Right ventricle myocardium inferior (tissue), 1 donor: ENCODE measurements at regions not wholly inside any gene's neighbourhood (a gene's known extent, or its start where the extent isn't known, plus 50 kb on each side); places are given as distances from the start of the nearest gene placed in this dataset.
"Not testable (repeated sequence)": the region's sequence is repeated elsewhere in the genome, so short reads cannot be mapped to it uniquely, and the experiment has no call there.

Experiments used
- ATAC-seq: fragments of 200-7000 bp; cut with Tn5 transposase; one replicate; pipeline ENCODE4 v1.9.1; 2020; ENCODE audit warnings: mild to moderate bottlenecking, moderate library complexity
- DNase-seq: peaks from one replicate; pipeline ENCODE4 v3.0.0; 2021; ENCODE audit errors: missing footprints
- intact Hi-C: fragments of 100-400 bp; cut with DNase I; formaldehyde crosslinking; loops from one replicate; pipeline ENCODE4 v1.11.0; 2022
- donor health status: DM: no; HTN: yes; CAD: no; lungs with severe emphysema.

GRCh38 chr10:31694929-31695837 is 233.4 kb downstream of the ARHGAP12 start:
- DNase-seq: no peak
- intact Hi-C loops: loop anchor here (5.0 kb wide), 1 partner anchor 93 kb away; no protein-coding TSS in a partner anchor
- no peak for ATAC-seq

DNA sequence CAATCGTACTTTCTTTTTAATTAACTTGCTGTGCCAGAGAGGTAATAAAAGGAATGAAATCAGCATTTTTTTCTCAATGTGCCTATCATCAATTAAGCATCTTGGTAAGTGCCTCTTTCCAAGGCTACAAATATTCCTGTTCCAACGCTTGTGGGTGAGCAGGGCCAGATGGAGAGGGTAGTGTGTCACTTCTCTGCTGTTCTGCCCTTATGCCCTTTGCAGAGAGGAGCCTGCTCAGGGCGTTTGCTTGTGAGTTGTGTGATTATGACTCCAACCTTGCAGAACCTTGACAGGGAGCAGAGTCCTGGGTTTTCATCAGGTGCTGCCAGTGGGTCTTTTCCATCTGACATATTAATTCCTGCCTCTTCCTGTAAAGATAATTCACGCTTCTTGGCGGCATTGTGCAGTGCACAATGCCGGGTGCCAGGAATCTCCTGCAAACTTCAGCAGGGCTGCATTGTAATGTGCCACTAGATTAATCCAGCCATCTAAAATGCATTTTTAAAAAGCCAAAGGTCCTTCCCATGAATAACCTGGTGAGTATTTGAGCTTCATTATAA is 234.4 kb downstream of the ARHGAP12 start:
- no peak for ATAC-seq
- intact Hi-C loops: no loop called here
- no peak for DNase-seq

DNA sequence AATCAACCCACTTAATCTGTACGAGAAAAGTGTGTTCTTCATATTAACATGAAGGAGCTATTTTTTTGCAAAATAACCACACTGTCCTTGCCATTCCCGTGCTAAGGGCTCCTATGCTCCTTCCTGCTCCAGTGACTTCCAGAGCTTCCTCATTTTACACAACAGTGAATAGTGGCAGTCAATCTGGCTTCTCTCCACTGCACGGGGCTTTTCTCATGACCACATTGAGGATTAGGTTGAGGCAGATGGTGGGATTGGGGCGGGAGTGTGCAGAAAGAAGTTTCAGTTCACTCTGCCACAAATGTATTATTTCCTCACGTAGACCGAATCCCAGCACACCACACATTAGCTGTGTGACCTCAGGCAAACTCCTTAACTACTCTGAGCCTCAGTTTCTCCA is 235.1 kb downstream of the ARHGAP12 start:
- ATAC-seq: no peak
- DNase-seq: no peak
- intact Hi-C loops: no loop called here

DNA sequence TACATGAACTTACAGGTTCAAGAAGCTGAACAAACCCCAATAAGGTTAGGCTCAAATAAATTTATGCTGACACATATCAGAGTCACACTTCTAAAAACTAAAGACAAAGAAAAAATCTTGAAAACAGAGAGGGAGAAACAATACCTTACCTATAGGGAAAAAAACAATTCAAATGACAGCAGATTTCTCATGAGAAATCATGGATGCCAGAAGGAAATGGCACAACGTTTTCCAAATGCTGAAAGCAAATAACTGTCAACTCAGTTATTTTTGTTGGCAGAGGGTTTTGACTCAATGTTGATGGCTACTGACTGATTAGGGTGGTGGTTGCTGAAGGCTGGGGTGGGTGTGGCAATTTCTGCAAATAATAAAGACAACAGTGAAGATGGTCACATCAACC is 239.4 kb downstream of the ARHGAP12 start:
- intact Hi-C loops: no loop called here
- DNase-seq (no peak), ATAC-seq (no peak)

DNA sequence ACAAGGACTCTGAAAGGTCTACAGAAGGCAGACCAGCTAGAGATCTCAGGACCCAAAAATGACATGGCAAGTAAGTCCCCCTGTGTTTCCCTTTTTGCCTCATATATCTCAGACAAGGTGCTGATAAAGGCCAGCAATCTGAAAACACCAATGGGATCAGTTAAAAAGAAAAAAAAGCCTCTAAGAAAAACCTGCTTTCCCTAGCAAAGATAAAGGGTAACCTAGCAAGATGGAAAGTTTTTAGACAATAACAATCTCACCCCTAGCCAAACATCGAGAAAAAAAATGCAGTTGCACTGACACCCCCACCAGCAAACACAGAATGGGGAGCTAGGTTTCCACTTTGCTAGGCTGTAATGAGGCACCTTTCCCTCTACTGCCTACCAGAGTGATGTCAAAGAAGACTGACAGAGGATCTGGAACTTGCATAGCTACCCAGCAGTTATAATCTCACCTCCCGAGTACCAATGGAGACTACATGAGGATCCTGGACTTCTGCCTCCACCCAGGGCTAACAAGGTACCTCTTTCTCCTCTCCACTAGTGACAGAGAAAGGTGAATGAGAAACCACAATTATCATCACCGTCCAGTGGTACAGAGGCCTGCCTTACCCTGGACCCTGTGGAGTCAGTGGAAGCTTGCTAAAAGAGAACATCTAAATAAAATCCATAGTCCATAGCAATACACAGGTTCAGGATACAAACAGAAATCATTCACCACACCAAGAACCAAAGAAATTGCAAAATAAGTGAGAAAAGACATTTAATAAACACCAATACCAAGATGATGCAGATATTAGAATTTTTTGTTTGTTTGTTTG is 240.8 kb downstream of the ARHGAP12 start:
- ATAC-seq (no peak), DNase-seq (no peak)
- intact Hi-C loops: no loop called here

- no peak for ATAC-seq
- no peak for DNase-seq
- intact Hi-C loops: no loop called here
These were observed 242.0 kb downstream of the ARHGAP12 start for GRCh38 chr10:31686599-31686998.

DNA sequence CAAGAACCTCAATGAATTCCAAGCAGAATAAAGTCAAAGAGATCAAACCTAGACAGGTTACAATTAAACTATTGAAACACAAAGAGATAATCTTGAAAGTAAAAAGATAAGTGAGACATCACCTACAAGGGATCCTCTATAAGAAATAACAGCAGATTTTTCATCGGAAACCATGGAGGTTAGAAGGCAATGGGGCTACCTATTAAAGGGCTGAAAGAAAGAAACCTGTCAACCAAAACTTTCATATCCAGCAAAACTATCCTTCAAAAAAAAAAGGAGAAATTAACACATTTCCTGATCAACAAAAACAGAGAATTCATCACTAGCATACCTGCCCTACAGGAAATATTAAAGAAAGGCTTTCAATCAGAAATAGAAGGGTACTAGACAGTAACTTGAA is 244.9 kb downstream of the ARHGAP12 start:
- DNase-seq: no peak
- ATAC-seq: no peak
- intact Hi-C loops: no loop called here

DNA sequence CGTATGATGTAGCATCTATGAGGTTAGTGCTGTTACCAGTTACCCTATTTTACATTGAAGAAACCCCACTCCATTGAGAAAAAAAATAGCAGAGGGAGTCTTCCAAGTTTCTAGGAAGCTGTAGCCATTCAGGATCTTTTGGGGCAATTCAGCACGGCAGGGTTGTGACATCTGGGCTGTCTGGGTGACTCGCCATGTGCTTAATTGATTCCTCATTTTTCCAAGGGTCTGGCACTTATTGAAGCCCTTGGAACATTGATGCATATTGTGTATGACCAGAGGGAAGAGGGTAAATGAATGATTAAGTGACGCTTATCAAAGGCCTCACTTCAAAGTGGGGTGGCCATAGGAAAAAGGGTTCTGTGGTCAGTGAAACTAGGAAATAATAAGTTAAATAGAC is 248.7 kb downstream of the ARHGAP12 start:
- DNase-seq: no peak
- intact Hi-C loops: no loop called here
- ATAC-seq: no peak

- intact Hi-C loops: no loop called here
These were observed 249.8 kb downstream of the ARHGAP12 start for GRCh38 chr10:31678575-31679516.

DNA sequence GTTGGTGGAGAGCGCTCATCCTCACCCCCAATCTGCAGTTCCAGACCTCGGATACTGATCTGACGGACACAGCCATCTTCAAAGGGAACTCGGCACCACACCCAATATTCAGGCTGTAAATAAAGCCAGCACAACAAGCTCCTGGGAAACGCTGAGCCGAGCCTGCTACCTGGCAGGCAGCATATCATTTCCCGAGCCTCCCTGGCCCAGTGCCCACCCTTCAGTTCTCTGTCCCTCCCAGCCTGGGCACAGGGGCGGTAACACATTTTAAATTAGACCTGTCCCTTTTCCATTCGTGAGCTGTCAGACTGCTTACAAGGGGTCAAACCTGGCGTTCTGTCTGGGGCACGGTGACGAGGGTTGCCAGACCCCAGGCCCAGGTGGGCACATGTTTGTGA is 250.5 kb downstream of the ARHGAP12 start:
- ATAC-seq (peak; percentile 67), DNase-seq (no peak)
- intact Hi-C loops: no loop called here

More at GRCh38 chr10:31678575-31679516, 249.8 kb downstream of the ARHGAP12 start:
- DNase-seq: no peak
- no peak for ATAC-seq

- DNase-seq: no peak
- intact Hi-C loops: no loop called here
- ATAC-seq: peak; percentile 26
These were observed 251.2 kb downstream of the ARHGAP12 start for GRCh38 chr10:31677195-31678138.

- intact Hi-C loops: no loop called here
- ATAC-seq (no peak), DNase-seq (no peak)
These were observed 252.9 kb downstream of the ARHGAP12 start for GRCh38 chr10:31675726-31676125.

DNA sequence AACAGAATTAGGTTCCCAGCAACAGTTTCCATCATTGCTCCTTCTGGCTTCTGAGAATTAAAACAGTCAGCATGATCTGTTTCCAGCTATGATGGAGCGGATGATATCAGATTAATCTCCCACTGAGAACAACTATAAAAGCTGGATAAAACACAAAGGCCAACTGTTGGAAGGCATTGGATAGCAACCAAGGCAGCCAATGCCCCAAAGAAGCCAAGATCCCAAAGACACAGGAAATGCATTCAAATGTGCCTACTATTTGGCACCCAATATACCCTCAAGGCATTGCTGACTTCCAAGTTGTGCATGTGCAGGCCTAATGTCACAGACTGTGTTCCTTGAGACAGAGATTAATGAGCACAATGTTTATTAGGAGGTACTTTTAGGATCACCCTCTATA is 259.3 kb downstream of the ARHGAP12 start:
- ATAC-seq (no peak), DNase-seq (no peak)

DNA sequence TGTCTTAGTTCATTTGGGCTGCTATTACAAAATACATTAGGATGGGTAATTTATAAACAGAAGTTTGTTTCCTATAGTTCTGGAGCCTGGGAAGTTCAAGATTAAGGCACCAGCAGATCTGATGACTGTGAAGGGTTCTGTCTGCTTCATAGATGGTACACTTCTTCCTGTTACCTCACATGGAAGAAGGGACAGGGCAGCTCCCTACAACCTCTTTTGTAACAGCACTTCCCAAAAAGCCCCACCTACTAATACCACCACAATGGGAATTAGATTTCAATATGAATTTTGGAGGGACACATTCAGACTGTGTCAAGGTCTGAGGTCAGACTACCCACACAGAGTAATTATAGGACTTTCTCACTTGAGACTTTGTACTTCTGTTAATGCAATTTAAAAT is 260.3 kb downstream of the ARHGAP12 start:
- no peak for DNase-seq
- intact Hi-C loops: no loop called here
- ATAC-seq: no peak

More for the DNA sequence above, 259.3 kb downstream of the ARHGAP12 start:
- intact Hi-C loops: no loop called here

DNA sequence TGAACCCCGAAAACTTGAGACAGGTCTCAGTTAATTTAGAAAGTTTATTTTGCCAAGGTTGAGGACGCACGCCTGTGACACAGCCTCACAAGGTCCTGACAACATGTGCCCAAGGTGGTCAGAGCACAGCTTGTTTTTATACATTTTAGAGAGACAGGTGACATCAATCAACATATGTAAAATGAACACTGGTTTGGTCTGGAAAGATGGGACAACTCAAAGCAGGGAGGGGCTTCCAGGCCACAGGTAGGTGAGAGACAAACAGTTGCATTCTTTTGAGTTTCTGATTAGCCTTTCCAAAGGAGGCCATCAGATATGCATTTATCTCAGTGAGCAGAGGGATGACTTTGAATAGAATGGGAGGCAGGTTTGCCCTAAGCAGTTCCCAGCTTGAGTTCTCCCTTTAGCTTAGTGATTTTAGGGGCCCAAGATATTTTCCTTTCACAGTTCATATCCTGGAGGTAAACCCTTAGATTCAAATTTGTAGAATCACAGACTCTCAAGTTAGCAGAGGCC is 262.8 kb downstream of the ARHGAP12 start:
- intact Hi-C loops, ATAC-seq, DNase-seq: not testable (repeated sequence)

GRCh38 chr10:31664803-31665202 is 263.8 kb downstream of the ARHGAP12 start:
- DNase-seq (no peak), ATAC-seq (peak; percentile 91)
- intact Hi-C loops: no loop called here

- ATAC-seq, intact Hi-C loops: not testable (repeated sequence)
These were observed 264.6 kb downstream of the ARHGAP12 start for GRCh38 chr10:31664071-31664470.

More at GRCh38 chr10:31664071-31664470, 264.6 kb downstream of the ARHGAP12 start:
- DNase-seq: not testable (repeated sequence)
